Trophoblast cell (in vitro differentiated cells and primary cell): ENCODE measurements at regions not wholly inside any gene's neighbourhood (a gene's known extent, or its start where the extent isn't known, plus 50 kb on each side); places are given as distances from the start of the nearest gene placed in this dataset.

Experiments used
- DNase-seq, 2 donors: peaks; one replicate each; pipeline ENCODE4 v3.0.0-alpha.2; 2016
- H2AFZ ChIP-seq: 2 replicates; pipeline ENCODE4 v1.6.1; 2013; ENCODE audit warnings: low read length, moderate library complexity, mild to moderate bottlenecking; ENCODE audit not compliant: insufficient read depth, poor library complexity
- H2AK5ac ChIP-seq: 2 replicates; pipeline ENCODE4 v1.6.1; 2013; ENCODE audit warnings: mild to moderate bottlenecking, low read length
- H2BK120ac ChIP-seq: 2 replicates; pipeline ENCODE4 v1.6.1; 2013; ENCODE audit warnings: low read length, mild to moderate bottlenecking, moderate library complexity; ENCODE audit not compliant: insufficient read depth, poor library complexity
- H2BK12ac ChIP-seq: 2 replicates; pipeline ENCODE4 v1.6.1; 2013; ENCODE audit warnings: mild to moderate bottlenecking, low read length, moderate library complexity
- H2BK5ac ChIP-seq: 2 replicates; pipeline ENCODE4 v1.6.1; 2013; ENCODE audit warnings: low read length, low read depth, moderate library complexity, mild to moderate bottlenecking; ENCODE audit not compliant: poor library complexity
- H3K14ac ChIP-seq: 2 replicates; pipeline ENCODE4 v1.6.1; 2013; ENCODE audit warnings: mild to moderate bottlenecking, low read length
- H3K18ac ChIP-seq: 2 replicates; pipeline ENCODE4 v1.6.1; 2013; ENCODE audit warnings: mild to moderate bottlenecking, low read length
- H3K23ac ChIP-seq: 2 replicates; pipeline ENCODE4 v1.6.1; 2013; ENCODE audit warnings: low read length
- H3K27ac ChIP-seq: 2 replicates; pipeline ENCODE4 v1.5.1; 2013; ENCODE audit warnings: low read depth, mild to moderate bottlenecking, inconsistent platforms, low read length, moderate library complexity
- H3K27me3 ChIP-seq: 2 replicates; pipeline ENCODE4 v1.6.1; 2013; ENCODE audit warnings: inconsistent platforms, mild to moderate bottlenecking, low read length, moderate library complexity; ENCODE audit not compliant: insufficient read depth
- H3K36me3 ChIP-seq, 2 experiments: 1 replicate in 1 of 2; 2 replicates in 1 of 2; pipeline ENCODE4 v1.6.1; 2013; ENCODE audit warnings: low read length in 2 of 2, mild to moderate bottlenecking in 2 of 2, moderate library complexity in 1 of 2; ENCODE audit not compliant: insufficient read depth in 2 of 2, control insufficient read depth in 1 of 2
- H3K4ac ChIP-seq: 2 replicates; pipeline ENCODE4 v1.6.1; 2013; ENCODE audit warnings: low read depth, mild to moderate bottlenecking, low read length, moderate library complexity
- H3K4me1 ChIP-seq, 2 experiments: 1 replicate in 1 of 2; 2 replicates in 1 of 2; pipeline ENCODE4 v1.6.1; 2013; ENCODE audit warnings: low read length in 2 of 2, mild to moderate bottlenecking in 2 of 2, moderate library complexity in 1 of 2; ENCODE audit not compliant: insufficient read depth in 2 of 2, control insufficient read depth in 1 of 2
- H3K4me2 ChIP-seq: 2 replicates; pipeline ENCODE4 v1.6.1; 2013; ENCODE audit warnings: inconsistent platforms, mild to moderate bottlenecking, low read length, moderate library complexity
- H3K4me3 ChIP-seq: 2 replicates; pipeline ENCODE4 v1.5.1; 2013; ENCODE audit warnings: mild to moderate bottlenecking, low read depth, low read length, inconsistent platforms
- H3K79me1 ChIP-seq: one replicate; pipeline ENCODE4 v1.6.1; 2013; ENCODE audit warnings: low read length
- H3K79me2 ChIP-seq: 2 replicates; pipeline ENCODE4 v1.6.1; 2013; ENCODE audit warnings: low read length, mild to moderate bottlenecking; ENCODE audit not compliant: control insufficient read depth, insufficient read depth, poor library complexity
- H3K9ac ChIP-seq: 2 replicates; pipeline ENCODE4 v1.6.1; 2013; ENCODE audit warnings: mild to moderate bottlenecking, low read length
- H3K9me3 ChIP-seq: 2 replicates; pipeline ENCODE4 v1.6.1; 2013; ENCODE audit warnings: low read depth, mild to moderate bottlenecking, control low read depth, inconsistent platforms, low read length; ENCODE audit not compliant: insufficient read depth
- H4K12ac ChIP-seq: 2 replicates; pipeline ENCODE4 v1.6.1; 2013; ENCODE audit warnings: low read depth, mild to moderate bottlenecking, low read length, moderate library complexity
- H4K8ac ChIP-seq: 2 replicates; pipeline ENCODE4 v1.6.1; 2013; ENCODE audit warnings: low read depth, mild to moderate bottlenecking, low read length, moderate library complexity
- H4K91ac ChIP-seq: one replicate; pipeline ENCODE4 v1.6.1; 2013; ENCODE audit warnings: low read depth, mild to moderate bottlenecking, low read length, moderate library complexity
- WGBS: extraction: QIAGEN DNeasy Blood & Tissue Kit; methylation state at CpG from one replicate; pipeline ENCODE4 v1.1.7; 2013; ENCODE audit warnings: missing lambda C conversion rate; ENCODE audit not compliant: insufficient read length, insufficient coverage; ENCODE audit errors: extremely low coverage; 5-methylcytosine and 5-hydroxymethylcytosine counted together

DNA sequence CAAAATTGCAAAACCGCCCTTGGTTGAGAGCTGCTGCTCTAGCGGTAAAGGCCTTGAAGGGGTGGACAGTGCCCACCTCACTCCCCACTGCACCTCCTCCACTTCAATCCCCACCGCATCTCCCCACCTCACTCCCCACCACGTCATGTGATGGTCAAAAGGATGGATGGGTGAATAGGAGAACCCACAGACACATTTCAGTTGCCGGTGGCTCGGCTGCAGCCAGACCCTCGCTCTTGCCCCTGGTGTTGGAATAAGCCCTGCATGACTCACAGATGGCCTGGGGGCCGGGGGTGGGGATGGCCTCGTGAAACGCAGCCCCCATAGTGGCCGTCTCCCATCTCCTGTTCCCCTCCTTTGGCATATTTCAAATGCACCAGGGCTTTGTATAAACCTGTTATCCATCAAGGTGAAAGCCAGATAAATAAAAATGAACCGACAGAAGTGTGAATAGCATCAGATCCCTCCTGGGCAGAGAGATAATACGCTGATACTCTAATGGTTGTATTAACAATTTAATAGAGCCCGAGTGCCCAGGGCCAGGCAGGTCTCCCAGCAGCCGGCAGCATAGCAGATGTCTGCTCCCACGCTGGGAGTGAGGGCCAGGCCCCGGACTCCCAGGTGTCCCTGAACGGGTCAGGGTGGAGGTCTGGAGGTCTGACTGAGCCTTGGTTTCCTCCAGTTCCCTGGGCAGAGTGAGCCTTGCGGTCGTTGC lies 300.3 kb downstream of the NPHP4 start:
- no peaks in the 10 kb centered on the region for H3K27me3 ChIP-seq
- H3K27ac ChIP-seq, result no peak overlapping the region

DNA sequence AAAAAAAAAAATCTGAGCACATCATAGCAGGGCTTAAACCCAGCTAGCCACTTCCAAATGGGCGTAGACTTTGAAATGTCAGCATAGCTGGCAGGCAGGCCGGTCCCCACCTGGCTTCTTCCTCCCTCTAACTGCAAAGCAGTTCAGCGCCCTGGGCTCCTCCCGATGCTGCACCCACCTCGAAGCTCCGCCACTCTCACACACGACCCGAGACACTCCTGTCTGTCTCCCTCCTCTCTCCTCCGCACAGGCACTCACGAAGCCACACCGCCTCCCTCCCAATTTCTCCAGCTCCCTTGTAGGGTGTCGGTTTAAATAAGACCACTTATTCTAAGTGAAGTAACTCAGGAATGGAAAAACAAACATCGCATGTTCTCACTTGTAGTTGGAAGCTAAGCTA lies 301.3 kb downstream of the NPHP4 start:
- no peak overlapping the region for H2AFZ ChIP-seq
- H3K4me2 ChIP-seq, result no peak overlapping the region
- H3K79me1 ChIP-seq, result no peaks in the 10 kb centered on the region
- no peak overlapping the region for H4K12ac ChIP-seq
- H3K27me3 ChIP-seq, result no peaks in the 10 kb centered on the region
- no peak overlapping the region for H4K91ac ChIP-seq
- no peak overlapping the region for H2BK5ac ChIP-seq
- H3K4me3 ChIP-seq, result no peak overlapping the region
- H3K36me3 ChIP-seq, result no peaks in the 10 kb centered on the region
- H2BK12ac ChIP-seq, result no peak overlapping the region
- peaks cover 2 to 3% of the 10 kb centered on the region in 2 experiments for H3K4me1 ChIP-seq
- no CpG with 5 or more reads among the region's 13 CpGs for WGBS
- no peak overlapping the region for H2AK5ac ChIP-seq
- H3K23ac ChIP-seq, result no peak overlapping the region
- no peak overlapping the region for H3K27ac ChIP-seq
- no peak for DNase-seq
- no peak overlapping the region for H2BK120ac ChIP-seq
- H3K9ac ChIP-seq, result no peak overlapping the region
- H3K18ac ChIP-seq, result no peak overlapping the region
- no peaks in the 10 kb centered on the region for H3K9me3 ChIP-seq
- no peaks in the 10 kb centered on the region for H3K79me2 ChIP-seq
- H3K4ac ChIP-seq, result no peak overlapping the region
- no peak overlapping the region for H4K8ac ChIP-seq
- H3K14ac ChIP-seq, result no peak overlapping the region

More for the DNA sequence above, 300.3 kb downstream of the NPHP4 start:
- Histone ChIP-seq H2BK12ac (no peak overlapping the region), H3K79me1 (no peaks in the 10 kb centered on the region), H3K9me3 (no peaks in the 10 kb centered on the region), H3K4me1 (peaks cover 2 to 3% of the 10 kb centered on the region in 2 experiments), H3K9ac (no peak overlapping the region), H3K4ac (no peak overlapping the region), H4K91ac (no peak overlapping the region), H3K14ac (no peak overlapping the region), H3K79me2 (no peaks in the 10 kb centered on the region), H2BK120ac (no peak overlapping the region), H3K4me3 (no peak overlapping the region), H3K23ac (no peak overlapping the region), H4K8ac (no peak overlapping the region), H3K36me3 (no peaks in the 10 kb centered on the region), H2BK5ac (no peak overlapping the region), H2AFZ (no peak overlapping the region), H2AK5ac (no peak overlapping the region), H3K18ac (no peak overlapping the region), H4K12ac (no peak overlapping the region), H3K4me2 (no peak overlapping the region)
- no peak for DNase-seq
- no CpG with 5 or more reads among the region's 20 CpGs for WGBS

DNA sequence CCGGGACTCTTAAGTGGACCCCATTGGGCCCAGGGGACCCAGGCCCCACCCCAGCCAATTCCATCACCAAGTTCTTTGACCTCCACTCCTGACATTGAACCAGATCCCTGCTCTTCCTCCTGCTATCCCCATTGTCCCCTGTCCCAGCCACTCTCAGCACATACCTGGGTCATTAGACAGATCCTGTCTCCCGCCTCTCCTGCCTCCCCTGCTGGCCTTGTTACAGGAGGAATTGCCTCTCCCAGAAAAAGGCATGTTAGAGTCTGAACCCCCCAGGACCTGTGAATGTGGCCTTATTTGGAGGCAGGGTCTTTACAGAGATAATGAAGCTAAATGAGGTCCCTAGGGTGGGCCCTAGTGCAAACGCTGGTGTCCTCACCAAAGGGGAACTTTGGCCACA lies 301.9 kb downstream of the NPHP4 start:
- no peak for DNase-seq
- Histone ChIP-seq H3K9me3 (no peaks in the 10 kb centered on the region), H2BK5ac (no peak overlapping the region), H3K79me1 (no peaks in the 10 kb centered on the region), H3K9ac (no peak overlapping the region), H3K79me2 (no peaks in the 10 kb centered on the region), H2BK120ac (no peak overlapping the region), H3K36me3 (no peaks in the 10 kb centered on the region), H4K91ac (no peak overlapping the region), H3K4ac (no peak overlapping the region), H3K4me1 (peaks cover 2 to 3% of the 10 kb centered on the region in 2 experiments), H3K27ac (no peak overlapping the region), H2AK5ac (no peak overlapping the region), H3K18ac (no peak overlapping the region), H4K8ac (no peak overlapping the region), H2AFZ (no peak overlapping the region), H3K14ac (no peak overlapping the region), H4K12ac (no peak overlapping the region), H2BK12ac (no peak overlapping the region), H3K4me3 (no peak overlapping the region), H3K23ac (no peak overlapping the region), H3K27me3 (no peaks in the 10 kb centered on the region), H3K4me2 (no peak overlapping the region)
- WGBS, result no CpG with 5 or more reads among the region's 3 CpGs

DNA sequence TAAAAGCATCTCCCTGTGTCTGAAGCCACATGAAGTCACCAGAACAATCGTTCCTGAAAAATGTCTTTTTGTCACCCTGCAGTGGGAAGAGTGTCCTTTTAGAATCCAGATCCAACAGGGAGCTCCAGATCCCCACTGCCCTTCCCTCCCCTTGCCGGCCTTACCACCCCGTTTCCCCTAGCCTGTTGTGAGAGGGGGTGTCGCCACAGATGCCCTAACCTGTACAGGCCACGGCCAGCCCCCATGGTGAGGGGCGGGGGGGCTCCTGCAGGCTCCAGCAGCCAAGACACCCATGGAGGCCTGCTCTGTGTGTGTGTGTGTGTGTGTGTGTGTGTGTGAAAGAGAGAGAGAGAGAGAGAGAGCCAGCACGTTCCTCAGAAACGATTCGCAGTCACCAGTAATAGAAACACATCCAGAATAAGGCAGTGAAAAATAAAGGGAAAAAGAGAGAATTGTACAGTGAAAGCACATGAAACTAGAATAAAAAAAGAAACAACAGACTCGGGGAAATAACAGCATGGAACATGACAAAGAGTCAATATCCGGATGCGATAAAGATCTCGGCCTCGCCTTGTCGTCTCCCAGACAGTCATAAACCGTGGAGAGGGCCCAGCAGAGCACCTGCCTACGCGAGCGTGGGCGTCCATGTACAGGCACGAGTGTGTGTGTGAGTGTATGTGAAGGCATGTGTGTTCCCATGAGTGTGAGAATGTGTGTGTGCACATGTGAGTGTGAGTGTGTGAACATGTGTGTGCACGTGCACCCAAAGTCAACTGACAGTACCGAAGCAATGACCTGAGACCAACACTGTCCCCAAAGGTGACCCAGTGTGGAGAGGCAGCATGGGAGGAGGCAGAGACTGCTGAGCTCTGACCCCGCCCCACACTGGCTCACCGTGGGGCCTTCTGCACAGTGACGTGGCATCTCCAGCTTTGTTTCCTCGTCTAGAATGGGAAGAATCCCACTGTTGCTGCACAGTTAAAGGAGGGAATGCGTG lies 303.8 kb downstream of the NPHP4 start:
- no peak overlapping the region for H3K4ac ChIP-seq
- no peaks in the 10 kb centered on the region for H3K36me3 ChIP-seq
- H2BK120ac ChIP-seq, result no peak overlapping the region
- no peaks in the 10 kb centered on the region for H3K79me2 ChIP-seq
- no peaks in the 10 kb centered on the region for H3K9me3 ChIP-seq
- no peak overlapping the region for H2AFZ ChIP-seq
- no peak overlapping the region for H3K9ac ChIP-seq
- H3K4me1 ChIP-seq, result peaks cover 2 to 3% of the 10 kb centered on the region in 2 experiments
- H3K27me3 ChIP-seq, result no peaks in the 10 kb centered on the region
- no peak overlapping the region for H2AK5ac ChIP-seq
- no peak for DNase-seq
- no peak overlapping the region for H4K12ac ChIP-seq
- H2BK5ac ChIP-seq, result no peak overlapping the region
- H4K91ac ChIP-seq, result no peak overlapping the region
- H2BK12ac ChIP-seq, result no peak overlapping the region
- H4K8ac ChIP-seq, result no peak overlapping the region
- no peaks in the 10 kb centered on the region for H3K79me1 ChIP-seq
- whole genome bisulfite sequencing, result no CpG with 5 or more reads among the region's 28 CpGs
- no peak overlapping the region for H3K4me3 ChIP-seq
- H3K4me2 ChIP-seq, result no peak overlapping the region
- no peak overlapping the region for H3K23ac ChIP-seq
- no peak overlapping the region for H3K27ac ChIP-seq
- H3K18ac ChIP-seq, result no peak overlapping the region
- no peak overlapping the region for H3K14ac ChIP-seq
